Peyer's patch (tissue), 4 donors: ENCODE measurements at regions not wholly inside any gene's neighbourhood (a gene's known extent, or its start where the extent isn't known, plus 50 kb on each side); places are given as distances from the start of the nearest gene placed in this dataset.

ENCODE experiments used
- CTCF ChIP-seq, 6 experiments: fragments of 450-650 bp in 4 of 6; fragments of 200-600 bp in 2 of 6; sonication (generic) in 1 of 6; IDR thresholded peaks; one replicate each; pipeline ENCODE4 v1.5.1; 2017 to 2019; ENCODE audit warnings: antibody characterized with exemption in 6 of 6, mild to moderate bottlenecking in 3 of 6, moderate library complexity in 1 of 6
- POLR2A ChIP-seq, 2 donors: fragments of 450-650 bp; IDR thresholded peaks; one replicate each; pipeline ENCODE4 v1.5.1; 2017; ENCODE audit warnings: antibody characterized with exemption in 2 of 2, mild to moderate bottlenecking in 2 of 2, moderate library complexity in 2 of 2

- TF ChIP-seq CTCF (IDR thresholded peaks at IDR 0.05) = no peak
- no peak for TF ChIP-seq POLR2A (IDR thresholded peaks at IDR 0.05)
Measured at GRCh38 chr2:207324001-207324400, 158.3 kb upstream of the KLF7 start.
